BJ (cell line): ENCODE measurements at regions not wholly inside any gene's neighbourhood (a gene's known extent, or its start where the extent isn't known, plus 50 kb on each side); places are given as distances from the start of the nearest gene placed in this dataset.

Experiments used
- CTCF ChIA-PET: fragments of 350-600 bp; formaldehyde crosslinking; extraction: SDS; loops from one replicate; lab custom pipeline; 2021; ENCODE audit warnings: antibody characterized with exemption, inconsistent platforms; lab: Yijun Ruan, JAX
- POLR2A ChIA-PET: fragments of 300-600 bp; sonication (Branson Sonifier 250); formaldehyde crosslinking; extraction: SDS; loops from one replicate; lab custom pipeline; 2021; ENCODE audit warnings: antibody characterized with exemption; lab: Charles Lee
- DNase-seq: peaks from one replicate; pipeline ENCODE4 v3.0.0-alpha.2; 2011; ENCODE audit warnings: low read depth
- H3K27me3 ChIP-seq: 2 replicates; pipeline ENCODE4 v1.6.0; 2011; ENCODE audit warnings: low read length; ENCODE audit not compliant: control insufficient read depth, insufficient read depth
- H3K36me3 ChIP-seq: 2 replicates; pipeline ENCODE4 v1.5.1; 2011; ENCODE audit warnings: low read length; ENCODE audit not compliant: control insufficient read depth, insufficient read depth
- H3K4me3 ChIP-seq: 2 replicates; pipeline ENCODE4 v1.5.1; 2011; ENCODE audit warnings: low read depth, mild to moderate bottlenecking, control low read depth, low read length
- CTCF ChIP-seq: IDR thresholded peaks from 2 replicates; pipeline ENCODE4 v1.5.1; 2011; ENCODE audit warnings: low read depth, mild to moderate bottlenecking, control low read depth, inconsistent platforms, low read length, moderate library complexity; ENCODE audit not compliant: insufficient read depth

DNA sequence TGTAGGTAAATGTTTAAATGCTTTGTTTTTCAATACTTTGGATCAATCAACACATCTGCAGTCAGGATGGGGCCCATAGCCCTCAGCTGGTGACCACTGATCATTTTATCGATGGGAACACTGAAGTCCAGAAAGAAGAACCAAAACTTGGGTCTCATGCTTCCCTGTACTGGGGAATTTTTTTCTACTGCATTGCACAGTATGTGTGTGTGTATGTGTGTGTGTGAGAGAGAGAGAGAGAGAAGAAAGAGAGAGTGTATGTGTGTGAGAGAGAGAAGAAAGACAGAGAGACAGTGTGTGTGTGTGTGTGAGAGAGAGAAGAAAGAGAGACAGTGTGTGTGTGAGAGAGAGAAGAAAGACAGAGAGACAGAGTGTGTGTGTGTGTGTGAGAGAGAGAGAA is 202.9 kb upstream of the MSX2 start:
- ChIA-PET CTCF (no interaction called here), POLR2A (no interaction called here)
- DNase-seq = no peak
- Histone ChIP-seq H3K27me3 (no peaks in the 10 kb centered on the region; the same call in 1 of the 2 replicates), H3K36me3 (no peaks in the 10 kb centered on the region), H3K4me3 (no peak overlapping the region)
- TF ChIP-seq CTCF = no peak

- Histone ChIP-seq H3K36me3 (no peaks in the 10 kb centered on the region), H3K4me3 (no peak overlapping the region), H3K27me3 (no peaks in the 10 kb centered on the region; the same call in 1 of the 2 replicates)
- POLR2A ChIA-PET = no interaction called here
- no peak for TF ChIP-seq CTCF
- no peak for DNase-seq
- CTCF ChIA-PET = interaction anchor here (0.6 kb wide), 2 partner anchors 26 to 272 kb away, joined by 3 to 5 read pairs; no protein-coding TSS in a partner anchor
Observed at GRCh38 chr5:174522480-174523260, 201.7 kb upstream of the MSX2 start.

DNA sequence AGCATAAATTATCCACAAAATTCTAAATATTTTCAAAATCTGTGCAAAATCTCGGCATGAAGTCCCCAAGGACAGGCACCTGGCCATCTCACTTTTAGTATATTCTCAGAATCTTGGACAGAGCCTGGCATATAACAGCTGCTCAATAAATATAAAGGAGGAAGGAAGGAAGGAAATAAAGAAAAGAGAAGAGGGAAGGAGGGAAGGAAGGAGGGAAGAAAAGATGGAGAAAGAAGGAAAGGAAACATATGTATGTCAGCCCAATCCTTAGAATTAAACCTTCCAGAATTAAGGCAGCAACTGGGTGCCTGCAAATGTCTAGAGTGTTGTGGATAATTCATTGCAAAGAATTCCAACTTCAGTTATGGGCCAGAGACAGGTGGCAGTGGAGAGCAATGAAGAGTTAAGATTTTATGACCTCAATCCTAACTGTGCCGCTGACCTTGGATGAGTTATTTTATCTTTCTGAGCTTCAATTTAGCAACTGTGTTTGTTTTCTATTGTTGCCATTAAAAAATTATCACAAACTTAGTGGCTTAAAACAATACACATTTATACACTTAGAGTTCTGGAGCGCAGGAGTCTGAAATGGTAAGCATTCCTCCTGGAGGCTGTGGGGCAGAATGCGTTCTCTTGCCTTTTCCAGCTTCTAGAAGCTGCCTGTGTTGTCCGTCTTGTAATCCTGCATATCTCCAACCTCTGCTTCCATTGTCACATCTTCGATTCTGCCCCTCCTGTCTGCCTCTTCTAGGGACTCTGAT is 200.9 kb upstream of the MSX2 start:
- no peak for DNase-seq
- Histone ChIP-seq H3K36me3 (no peaks in the 10 kb centered on the region), H3K4me3 (no peak overlapping the region), H3K27me3 (no peaks in the 10 kb centered on the region; the same call in 1 of the 2 replicates)
- POLR2A ChIA-PET = no interaction called here
- CTCF ChIA-PET = interaction anchor here (0.6 kb wide), 1 partner anchor 272 kb away, joined by 3 read pairs; no protein-coding TSS in a partner anchor
- TF ChIP-seq CTCF = no peak

DNA sequence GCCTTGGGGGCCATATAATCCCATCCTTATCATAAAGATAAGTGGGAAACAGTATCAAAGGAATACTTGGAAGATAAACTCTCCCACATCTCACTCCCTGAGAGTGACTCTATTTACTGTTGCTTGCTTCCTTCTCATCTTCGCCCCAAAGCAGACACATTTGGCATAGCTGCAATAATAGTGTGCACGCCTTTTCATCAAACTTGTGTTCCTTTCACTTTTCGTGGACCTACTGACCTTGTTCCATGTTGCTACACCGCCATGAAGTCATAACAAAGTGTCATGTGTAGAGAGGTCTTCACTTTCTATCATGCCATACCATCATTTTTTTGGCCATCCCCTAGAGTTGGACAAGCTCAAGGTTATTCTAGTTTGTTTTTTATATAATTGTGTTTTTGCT is 200.0 kb upstream of the MSX2 start:
- POLR2A ChIA-PET = no interaction called here
- H3K36me3 ChIP-seq = no peaks in the 10 kb centered on the region
- no peaks in the 10 kb centered on the region; the same call in 1 of the 2 replicates for H3K27me3 ChIP-seq
- CTCF ChIA-PET = no interaction called here
- no peak for TF ChIP-seq CTCF
- no peak overlapping the region for H3K4me3 ChIP-seq
- no peak for DNase-seq

GRCh38 chr5:174526177-174526576 is 198.2 kb upstream of the MSX2 start:
- POLR2A ChIA-PET = no interaction called here
- H3K4me3 ChIP-seq = no peak overlapping the region
- H3K27me3 ChIP-seq = no peaks in the 10 kb centered on the region
- no peak for DNase-seq
- H3K36me3 ChIP-seq = no peaks in the 10 kb centered on the region
- CTCF ChIA-PET = no interaction called here
- no peak for TF ChIP-seq CTCF
